Germinal center (tissue), 1 donor: ENCODE measurements at regions not wholly inside any gene's neighbourhood (a gene's known extent, or its start where the extent isn't known, plus 50 kb on each side); places are given as distances from the start of the nearest gene placed in this dataset.
"Not testable (repeated sequence)": the region's sequence is repeated elsewhere in the genome, so short reads cannot be mapped to it uniquely, and the experiment has no call there.

Experiments
- DNase-seq: peaks from one replicate; pipeline ENCODE4 v3.0.0; 2012; ENCODE audit warnings: mixed read lengths, low spot score

DNA sequence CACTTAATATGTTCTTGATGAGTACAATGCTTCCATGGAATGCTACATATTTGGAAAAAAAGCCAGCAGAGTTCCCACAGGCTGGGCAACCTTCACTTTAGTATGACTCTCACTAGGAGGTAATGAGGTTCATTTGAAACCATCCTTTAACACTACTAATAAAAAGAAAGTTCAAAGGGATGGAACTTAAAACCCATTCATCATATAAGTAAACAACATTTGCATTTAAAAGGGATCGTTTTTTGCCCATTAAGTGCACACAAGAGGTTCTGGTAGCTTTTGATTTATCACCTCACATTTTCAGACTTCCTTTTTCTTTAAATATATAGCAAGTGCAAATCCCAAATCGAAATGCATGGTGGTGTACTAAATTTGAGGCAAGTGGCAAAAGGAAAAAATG is 270.8 kb upstream of the DCC start:
- DNase-seq = no peak

DNA sequence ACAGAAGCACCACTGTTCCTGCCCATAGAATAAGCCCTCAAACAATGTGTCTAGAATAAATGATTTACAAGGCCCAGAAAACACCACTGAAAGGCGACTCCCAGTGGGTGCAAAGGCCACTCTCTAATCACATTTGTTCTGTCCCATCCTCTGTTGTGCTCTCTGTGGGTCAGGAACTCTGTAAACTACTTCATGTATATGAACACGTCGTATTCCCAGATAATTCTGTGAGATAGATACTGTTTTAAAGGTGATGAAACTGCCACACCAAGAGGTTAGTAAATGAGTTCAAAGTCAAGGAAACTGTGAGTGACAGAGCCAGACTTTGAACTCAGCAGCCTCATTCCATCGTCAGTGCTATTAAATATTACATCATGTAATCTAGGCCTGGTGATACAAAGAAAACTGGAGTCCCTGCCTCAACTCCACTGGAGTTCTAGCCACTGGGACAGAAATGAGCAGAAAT is 269.7 kb upstream of the DCC start:
- DNase-seq = no peak

DNA sequence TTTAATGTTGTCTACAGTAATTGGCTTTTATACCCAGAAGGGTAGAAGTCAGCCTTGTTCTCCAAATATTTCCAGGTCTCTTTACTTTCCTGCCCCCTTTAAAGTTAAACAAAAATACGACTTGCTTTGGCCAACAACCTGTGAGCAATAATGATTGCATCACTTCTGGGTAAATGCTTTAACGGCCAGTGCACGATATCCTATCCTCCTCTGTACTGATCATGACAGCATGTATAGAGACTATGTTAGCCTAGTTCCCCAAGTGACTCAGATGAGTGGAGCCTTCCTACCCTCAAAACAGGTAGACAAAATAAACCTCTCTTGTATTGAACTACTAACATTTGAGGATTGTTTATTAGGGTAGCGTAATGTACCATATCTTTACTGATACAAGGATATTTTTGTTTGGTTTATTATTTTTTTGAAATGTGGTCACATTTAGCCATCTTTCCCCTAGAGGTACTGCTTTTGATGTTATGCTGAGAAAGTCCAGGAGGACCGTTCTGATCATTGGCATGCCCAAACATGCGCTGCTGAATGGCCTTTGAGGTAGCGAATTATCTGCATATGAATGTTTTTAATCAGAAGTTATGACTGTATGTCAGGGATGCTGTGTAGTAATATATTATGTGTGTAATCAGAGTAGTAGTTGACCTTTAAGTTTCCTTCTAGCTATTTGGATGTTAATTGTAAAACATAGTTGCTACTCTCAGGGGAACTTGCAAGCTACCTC is 262.6 kb upstream of the DCC start:
- DNase-seq = no peak

DNA sequence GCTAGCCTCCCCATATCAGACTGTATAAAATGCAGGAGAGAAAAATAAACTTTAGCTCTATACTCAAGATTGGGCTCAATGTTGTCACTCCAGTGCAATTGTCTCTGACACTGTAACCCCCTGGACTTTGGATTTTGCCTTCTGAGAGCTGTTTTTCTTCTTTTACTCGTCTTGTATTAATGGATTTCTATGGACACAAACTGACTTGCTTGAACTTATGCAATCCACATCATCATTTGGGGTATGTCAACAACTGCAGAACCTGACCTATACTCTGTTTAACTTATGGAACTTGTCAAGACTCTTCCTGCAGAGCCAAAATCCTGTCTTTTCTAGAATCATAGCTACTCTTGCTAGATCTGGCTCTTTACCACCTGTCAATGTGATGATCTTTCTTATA is 257.8 kb upstream of the DCC start:
- DNase-seq = no peak

DNA sequence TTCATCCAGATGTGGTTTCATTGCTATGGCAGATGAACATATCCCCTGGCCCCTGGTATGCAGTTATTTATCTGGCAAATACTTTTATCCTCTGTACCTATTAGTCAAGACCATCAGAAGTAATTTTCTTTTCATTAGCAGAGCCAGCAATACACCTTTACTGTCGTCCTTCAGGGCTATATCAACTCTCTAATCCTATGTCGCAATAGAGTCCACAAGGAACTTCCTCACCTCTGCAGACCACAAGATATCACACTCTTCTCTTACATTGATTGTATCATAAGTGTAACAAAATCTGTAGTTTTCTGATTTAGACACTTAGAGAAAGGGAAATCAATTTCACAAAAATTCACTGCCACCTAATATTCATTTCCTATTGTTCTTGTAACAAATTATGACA is 252.9 kb upstream of the DCC start:
- no peak for DNase-seq

DNA sequence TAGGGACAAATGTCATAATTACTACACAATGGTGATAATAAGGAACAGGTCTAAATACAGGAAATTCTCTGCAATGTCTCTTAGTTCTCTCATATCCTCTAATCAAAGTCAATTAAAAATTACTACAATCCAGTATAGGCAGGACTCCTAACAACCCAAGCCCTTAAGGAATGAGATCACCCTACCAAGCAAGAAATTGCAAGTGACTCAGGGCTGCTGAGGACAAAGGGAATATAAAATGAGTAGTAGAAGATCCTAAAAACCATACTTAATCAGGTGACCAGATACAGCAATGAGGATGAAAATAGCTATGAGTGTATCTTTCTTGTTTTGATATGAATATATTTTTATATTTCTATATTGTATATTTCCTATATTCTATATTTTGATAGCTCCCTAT is 250.0 kb upstream of the DCC start:
- DNase-seq = no peak

DNA sequence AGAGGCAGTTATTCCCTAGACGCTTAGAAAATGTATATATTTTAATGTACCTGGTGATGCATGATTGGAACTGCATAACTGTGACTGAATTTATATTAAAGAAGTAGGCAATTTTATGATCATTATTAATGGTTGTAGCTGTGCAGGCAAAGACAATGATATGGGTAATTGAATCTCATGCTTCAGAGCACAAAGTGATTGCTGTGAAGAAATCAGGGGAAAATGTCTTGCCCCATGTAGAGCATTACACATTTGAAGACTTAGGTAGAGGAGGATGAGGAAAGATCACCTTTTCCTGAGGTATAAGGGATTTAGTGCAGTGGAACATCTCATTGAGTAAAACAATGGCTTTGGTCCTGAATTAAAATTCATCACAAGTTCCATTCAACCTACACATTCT is 246.8 kb upstream of the DCC start:
- DNase-seq = no peak

DNA sequence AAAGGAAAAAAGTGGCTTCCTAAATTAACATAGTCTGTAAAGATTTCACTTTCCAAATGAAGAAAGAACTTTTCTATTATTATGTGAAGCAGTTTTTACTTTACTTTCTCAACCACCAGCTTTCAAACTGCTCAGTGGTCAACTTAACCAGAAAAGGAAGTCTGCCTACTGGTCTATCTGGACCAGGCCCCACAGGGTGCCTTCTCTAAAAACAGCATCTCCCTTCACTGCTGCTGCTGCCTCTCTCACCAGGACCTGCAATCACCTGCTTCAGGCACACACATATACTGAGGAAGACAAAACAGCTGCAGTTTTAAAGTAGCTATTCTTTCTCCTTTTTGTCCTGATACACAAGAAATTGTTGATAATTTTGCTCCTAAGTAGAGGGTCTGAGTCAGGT is 221.3 kb upstream of the DCC start:
- DNase-seq = no peak

DNA sequence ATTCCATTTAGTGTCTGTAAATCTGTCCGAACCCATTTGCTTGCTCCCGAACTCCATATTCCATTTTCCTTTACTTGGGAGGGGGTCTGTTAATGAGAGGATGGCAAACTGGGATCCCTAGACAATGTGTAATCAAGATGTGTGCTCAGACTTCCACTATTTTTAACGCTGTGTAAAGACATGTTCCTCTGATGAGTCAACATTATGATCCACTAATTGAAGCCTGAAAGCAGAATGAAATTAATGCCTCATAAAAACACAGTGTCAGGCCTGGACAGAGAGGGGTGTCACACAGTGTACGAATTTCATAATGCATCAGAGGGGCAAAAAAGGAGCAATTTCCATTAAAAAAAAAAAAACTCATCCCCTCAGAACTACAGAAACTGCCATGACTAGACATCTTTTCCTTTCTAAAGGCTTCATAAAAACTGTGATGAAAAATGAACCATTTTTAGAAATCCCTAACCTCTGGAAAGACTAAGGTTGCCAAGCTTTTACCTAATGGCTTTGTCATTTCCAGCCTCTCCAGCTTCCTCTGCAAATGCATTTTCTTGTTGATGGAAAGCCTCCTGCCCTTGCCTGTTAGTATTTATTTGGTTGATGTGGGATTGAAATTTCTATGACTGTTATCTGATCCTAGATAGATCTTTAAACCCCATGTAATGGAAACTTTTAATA is 209.2 kb upstream of the DCC start:
- no peak for DNase-seq

DNA sequence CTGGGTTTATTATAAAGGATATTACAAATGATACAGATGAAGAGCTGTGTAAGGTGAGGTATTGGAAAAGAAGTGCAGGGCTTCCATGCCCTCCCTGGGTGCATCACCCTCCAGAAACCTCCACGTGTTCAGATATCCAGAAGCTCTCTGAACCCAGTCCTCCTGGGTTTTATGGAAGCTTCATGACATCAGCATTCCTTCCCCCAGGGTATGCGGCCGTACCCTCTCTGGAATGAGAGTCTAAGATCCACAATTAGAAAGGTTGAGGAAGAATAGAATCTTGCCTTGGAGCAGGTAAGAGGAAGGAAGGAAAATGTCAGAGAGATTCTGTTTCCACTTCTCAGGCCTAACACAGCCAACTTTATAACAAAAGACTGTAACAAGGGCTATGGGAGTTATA is 208.2 kb upstream of the DCC start:
- no peak for DNase-seq

DNA sequence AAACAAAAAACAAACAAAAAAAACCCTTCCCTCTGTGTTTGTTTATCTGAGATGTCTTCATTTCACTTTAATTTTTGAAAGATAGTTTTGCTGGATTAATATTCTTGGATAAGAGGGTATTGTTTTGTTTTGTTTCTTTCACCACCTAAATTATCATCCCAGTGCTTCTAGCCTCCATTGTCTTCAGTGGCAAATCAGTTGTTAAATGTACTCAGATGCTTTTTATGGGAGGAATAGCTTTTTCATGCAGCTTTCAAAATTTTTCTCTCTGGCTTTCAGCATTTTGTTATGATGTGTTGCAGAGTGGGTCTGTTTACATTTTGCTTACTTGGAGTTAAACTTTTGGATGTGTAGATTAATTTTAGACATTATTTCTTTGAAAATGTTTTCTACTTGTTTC is 203.5 kb upstream of the DCC start:
- DNase-seq = no peak

DNA sequence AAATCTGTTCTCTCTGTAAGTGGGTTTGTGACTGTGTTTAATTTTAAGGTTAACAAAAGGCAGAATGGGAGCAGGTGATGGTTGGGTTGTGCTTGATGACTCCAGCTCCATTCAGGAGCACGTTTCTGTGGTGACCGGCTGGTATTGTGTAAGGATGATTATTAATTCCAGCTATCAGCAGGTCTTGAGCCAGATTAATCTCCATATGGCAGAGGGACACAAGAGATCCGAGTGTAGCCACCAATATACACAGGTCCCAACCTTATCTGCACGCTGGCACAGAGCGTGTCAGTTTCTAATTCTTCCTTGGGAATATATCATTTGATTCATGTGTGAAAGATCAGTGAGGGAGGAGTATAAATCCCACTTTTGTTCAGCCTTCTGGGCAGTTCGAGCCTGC is 199.0 kb upstream of the DCC start:
- no peak for DNase-seq

DNA sequence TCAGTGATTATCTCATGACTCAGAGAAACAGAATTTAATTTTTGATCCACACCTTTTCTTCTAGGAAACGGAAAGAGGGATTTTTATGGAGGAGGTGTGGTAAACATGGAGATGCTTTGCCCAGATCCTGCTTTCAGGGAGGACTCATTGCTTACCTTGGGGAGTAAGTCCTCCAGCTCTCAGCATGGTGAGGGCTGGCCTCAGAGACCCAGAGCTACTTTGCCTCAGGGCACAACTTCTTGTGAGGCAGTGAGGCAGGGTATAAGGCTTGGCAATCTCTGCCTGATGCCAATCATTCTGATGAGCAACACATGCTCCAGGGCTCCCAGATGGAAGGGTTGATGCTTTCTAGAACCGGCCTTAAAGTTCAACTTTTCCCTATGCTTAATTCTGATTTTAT is 189.9 kb upstream of the DCC start:
- DNase-seq = no peak

DNA sequence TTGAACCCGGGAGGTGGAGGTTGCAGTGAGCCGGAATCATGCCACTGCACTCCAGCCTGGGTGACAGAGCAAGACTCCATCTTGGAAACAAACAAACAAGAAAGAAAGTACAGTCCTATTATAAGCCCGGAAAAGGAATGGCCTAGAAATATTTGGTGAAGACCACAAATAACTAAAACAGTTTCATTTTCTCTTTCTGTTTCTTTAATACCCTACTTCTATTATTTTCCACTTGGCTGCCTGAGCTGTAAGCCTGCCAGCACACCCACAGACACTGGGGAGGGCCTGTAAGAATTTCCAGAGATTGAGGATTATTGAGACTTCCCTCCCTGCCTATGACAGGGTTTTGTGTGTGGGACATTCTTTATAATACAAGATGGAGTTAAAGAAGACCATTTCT is 188.0 kb upstream of the DCC start:
- no peak for DNase-seq

DNA sequence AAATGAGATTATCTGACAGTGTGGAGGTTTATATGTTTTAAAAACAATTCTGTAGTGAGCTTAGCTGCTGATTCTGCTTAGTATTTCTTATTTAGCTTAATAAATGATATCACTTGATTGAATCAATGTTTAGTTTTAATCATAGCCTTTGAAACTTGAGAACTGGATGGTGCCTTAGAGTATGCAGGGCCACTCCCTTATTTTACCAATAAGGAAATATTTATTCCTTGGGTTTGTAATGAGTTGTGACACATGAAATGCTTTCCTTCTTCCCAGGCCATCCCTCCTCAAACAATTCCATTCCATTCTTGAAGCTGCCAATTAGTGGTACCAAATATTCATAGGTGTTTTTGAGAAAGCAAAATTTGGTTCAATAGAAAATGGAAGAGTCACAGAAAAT is 183.8 kb upstream of the DCC start:
- no peak for DNase-seq

DNA sequence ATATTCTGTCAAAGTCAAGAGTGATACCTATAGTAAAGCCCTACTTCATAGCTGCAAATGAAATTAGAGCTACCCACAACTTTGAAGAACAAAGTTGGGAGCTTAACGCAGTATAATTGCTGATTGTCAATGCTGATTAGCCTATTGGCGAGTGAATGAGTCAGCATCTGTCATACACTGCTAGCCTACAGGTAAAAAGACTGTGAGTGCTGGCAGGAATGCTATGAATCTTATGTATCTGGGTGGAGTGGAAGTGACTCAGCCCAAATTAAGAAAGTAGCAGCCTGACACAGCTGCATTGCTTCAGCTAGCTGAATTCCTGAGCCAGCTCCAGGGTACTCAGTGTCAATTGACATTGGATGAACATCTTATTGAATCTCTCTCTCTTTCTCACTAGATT is 179.4 kb upstream of the DCC start:
- no peak for DNase-seq

DNA sequence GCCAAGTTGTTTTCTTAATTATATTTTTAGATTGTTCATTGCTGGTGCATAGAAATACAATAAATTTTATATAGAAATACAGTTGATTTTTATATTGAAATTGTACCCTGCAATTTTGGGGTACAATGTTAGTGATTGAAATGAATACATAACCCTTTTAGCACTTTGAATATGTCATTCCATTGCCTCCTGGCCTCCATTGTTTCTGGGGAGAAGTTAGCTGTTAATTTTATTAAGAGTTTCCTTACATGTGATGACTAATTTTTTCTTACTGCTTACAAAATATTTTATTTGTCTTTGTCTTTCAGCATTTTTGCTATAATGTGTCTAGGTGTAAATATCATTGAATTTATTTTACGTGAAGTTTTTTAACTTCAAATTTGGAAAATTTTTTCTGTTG is 176.5 kb upstream of the DCC start:
- DNase-seq = no peak

DNA sequence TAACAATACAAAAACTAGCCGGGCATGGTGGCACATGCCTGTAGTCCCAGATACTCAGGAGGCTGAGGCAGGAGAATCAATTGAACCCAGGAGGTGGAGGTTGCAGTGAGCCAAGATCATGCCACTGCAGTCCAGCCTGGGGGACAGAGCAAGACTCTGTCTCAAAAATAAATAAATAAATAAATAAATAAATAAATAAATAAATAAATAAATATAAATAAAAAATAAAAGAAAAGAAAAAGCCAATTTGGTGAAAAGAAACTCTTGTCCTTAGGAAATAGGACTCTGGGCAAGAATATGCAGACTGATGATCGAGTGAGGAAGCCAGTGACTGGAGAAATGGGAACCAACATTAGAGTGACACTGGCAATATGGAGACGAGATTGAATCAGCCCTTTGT is 171.9 kb upstream of the DCC start:
- DNase-seq = not testable (repeated sequence)

DNA sequence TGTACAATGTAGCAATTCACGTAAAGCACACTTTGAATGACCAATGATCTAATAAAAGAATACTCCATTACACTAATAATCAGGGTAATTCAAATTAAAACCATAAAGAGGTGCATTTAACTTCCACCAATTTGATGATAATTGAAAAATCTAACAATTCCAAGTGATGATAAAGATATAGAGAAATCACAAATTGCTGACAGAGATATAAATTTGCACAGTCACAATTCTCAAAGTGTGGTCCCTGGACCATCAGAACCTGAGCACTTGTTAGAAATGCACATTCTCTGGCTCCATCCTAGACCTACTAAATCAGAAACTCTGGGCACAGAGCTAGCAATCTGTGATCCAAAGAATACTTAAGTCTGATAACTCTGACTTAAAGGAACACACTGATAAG is 165.8 kb upstream of the DCC start:
- no peak for DNase-seq

DNA sequence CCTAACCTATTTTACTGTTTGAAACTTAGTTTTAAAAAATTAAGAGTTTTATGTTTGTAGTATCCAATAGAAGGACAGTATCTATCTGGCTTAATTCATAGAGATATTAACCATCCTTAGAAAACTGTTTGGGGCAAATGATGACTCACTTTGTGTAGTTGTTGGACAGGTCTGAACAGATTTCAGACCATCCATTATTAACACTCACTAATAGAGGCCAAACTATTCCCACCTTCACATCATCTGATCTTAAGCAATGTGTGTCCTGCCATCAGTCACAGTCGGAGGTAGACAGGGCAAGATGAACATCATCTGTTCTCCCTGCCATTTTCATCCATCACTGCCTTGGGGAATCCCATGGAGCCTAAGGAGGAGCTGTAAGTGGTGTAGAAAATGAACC is 164.6 kb upstream of the DCC start:
- DNase-seq = no peak

DNA sequence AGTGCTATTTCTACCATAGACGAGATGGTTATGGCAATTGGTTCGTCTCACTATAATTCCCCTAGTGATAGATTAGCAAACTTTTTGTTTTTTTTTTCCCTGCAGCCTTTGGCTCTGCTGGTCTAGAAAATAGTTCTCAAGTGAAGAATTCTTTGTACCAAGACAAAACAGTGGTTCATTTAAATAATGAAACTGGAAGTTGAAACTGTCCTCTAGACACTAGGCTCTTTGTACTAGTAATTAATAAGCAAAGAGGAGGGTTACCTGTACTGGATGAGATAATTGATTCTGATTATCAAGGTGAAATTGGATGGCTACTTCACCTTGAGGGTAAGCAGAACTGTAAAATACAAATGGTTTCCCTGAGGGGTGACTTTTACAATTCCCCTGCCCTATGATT is 156.9 kb upstream of the DCC start:
- no peak for DNase-seq

DNA sequence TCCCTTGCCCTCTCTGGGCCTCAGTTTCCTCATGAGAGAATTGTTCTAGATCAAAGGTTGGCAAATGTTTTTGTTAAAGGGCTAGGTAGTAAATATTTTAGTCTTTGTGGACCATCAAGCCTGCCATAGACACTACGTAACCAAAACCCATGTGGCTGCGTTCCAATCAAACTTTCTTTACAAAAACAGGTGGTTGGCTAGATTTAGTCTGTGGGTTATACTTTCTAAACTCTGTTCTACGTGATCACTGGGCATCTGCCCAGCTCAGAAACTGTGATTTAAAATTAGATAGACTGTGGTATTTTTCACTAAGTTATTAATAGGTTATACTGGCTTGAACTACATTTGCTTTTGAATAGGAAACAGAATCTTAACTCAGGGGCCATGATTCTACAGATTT is 149.8 kb upstream of the DCC start:
- no peak for DNase-seq

DNA sequence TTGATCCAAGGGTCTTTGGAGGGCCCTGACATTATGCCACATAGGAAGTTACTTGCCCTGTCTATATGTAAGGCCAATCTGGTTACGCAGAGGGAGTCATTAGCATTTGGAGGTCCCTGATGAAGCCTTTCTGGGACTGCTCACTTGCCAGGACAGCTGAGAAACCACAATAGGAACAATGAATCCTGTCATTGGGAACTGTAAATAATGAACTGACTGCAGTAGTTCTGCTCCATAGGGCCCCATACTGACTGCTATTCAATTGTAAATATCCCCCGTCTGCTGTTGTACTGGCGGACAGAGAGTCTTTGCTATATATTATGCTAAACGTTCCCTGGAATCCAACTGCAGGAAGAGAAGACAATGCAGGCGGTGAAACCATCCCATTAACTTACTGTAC is 149.4 kb upstream of the DCC start:
- no peak for DNase-seq

DNA sequence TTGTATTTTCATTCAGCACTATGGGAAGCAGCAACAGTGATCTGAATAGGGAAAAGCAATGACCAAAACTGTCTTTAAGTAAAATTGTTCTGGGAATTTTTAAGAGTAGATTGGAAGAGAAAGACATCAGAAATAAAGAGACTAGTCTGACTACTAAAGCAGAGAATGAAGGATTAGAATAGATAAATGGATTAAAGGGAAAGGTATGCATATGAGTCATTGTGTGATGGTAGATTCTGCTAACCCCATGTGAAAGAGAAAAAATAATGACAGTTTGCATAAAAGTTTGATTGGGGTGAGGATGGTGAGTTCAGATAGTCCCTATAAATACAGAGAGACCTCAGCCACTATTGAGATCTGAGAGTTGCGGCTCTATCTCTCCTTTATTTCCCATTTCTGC is 139.6 kb upstream of the DCC start:
- DNase-seq = no peak
